Keratinocyte (primary cell): ENCODE measurements at regions not wholly inside any gene's neighbourhood (a gene's known extent, or its start where the extent isn't known, plus 50 kb on each side); places are given as distances from the start of the nearest gene placed in this dataset.

ENCODE experiments used
- DNase-seq: peaks from one replicate; pipeline ENCODE4 v3.0.0-alpha.2; 2011; ENCODE audit warnings: low read depth, missing footprints, low spot score
- FAIRE-seq: peaks from 2 replicates; lab custom pipeline; 2011; peaks lifted over from hg19 to GRCh38; lab: Jason Lieb, UNC
- H2AFZ ChIP-seq: 2 replicates; pipeline ENCODE4 v1.6.0; 2012; ENCODE audit warnings: low read length, control low read depth, inconsistent platforms; ENCODE audit not compliant: control insufficient read depth
- H3K27ac ChIP-seq: 2 replicates; pipeline ENCODE4 v1.5.1; 2011; ENCODE audit warnings: low read length; ENCODE audit not compliant: control insufficient read depth, insufficient read depth
- H3K27me3 ChIP-seq: 3 replicates; pipeline ENCODE4 v1.6.0; 2011; ENCODE audit warnings: low read length; ENCODE audit not compliant: control insufficient read depth, insufficient read depth; ENCODE audit errors: extremely low read depth
- H3K36me3 ChIP-seq, 2 experiments: 2 replicates in 1 of 2; 3 replicates in 1 of 2; pipeline ENCODE4 v1.5.1; 2011; ENCODE audit warnings: low read length in 2 of 2, mild to moderate bottlenecking in 1 of 2; ENCODE audit not compliant: control insufficient read depth in 2 of 2, insufficient read depth in 2 of 2; ENCODE audit errors: extremely low read depth in 1 of 2
- H3K4me1 ChIP-seq: 3 replicates; pipeline ENCODE4 v1.5.1; 2011; ENCODE audit warnings: low read length; ENCODE audit not compliant: control insufficient read depth, insufficient read depth; ENCODE audit errors: extremely low read depth
- H3K4me2 ChIP-seq: 3 replicates; pipeline ENCODE4 v1.6.0; 2011; ENCODE audit warnings: low read depth, low read length; ENCODE audit not compliant: control insufficient read depth, insufficient read depth; ENCODE audit errors: extremely low read depth
- H3K4me3 ChIP-seq, 3 experiments: fragments of 200-600 bp in 1 of 3; sonication (generic) in 1 of 3; 2 replicates in 2 of 3; 3 replicates in 1 of 3; pipeline ENCODE4 v1.5.1; 2011 to 2016; ENCODE audit warnings: low read length in 3 of 3, mild to moderate bottlenecking in 3 of 3, control low read depth in 2 of 3, inconsistent platforms in 1 of 3, low read depth in 1 of 3, mixed read lengths in 1 of 3, mixed run types in 1 of 3, moderate library complexity in 1 of 3; ENCODE audit not compliant: control insufficient read depth in 2 of 3, insufficient read depth in 2 of 3; ENCODE audit errors: extremely low read depth in 1 of 3
- H3K79me2 ChIP-seq: 2 replicates; pipeline ENCODE4 v1.6.0; 2012; ENCODE audit warnings: low read length; ENCODE audit not compliant: control insufficient read depth, insufficient read depth
- H3K9ac ChIP-seq: 3 replicates; pipeline ENCODE4 v1.6.0; 2011; ENCODE audit warnings: low read length; ENCODE audit not compliant: control insufficient read depth, insufficient read depth; ENCODE audit errors: extremely low read depth
- H3K9me1 ChIP-seq: 3 replicates; pipeline ENCODE4 v1.6.0; 2011; ENCODE audit warnings: low read length; ENCODE audit not compliant: control insufficient read depth, insufficient read depth; ENCODE audit errors: extremely low read depth
- H3K9me3 ChIP-seq: 2 replicates; pipeline ENCODE4 v1.5.1; 2012; ENCODE audit warnings: low read depth, low read length; ENCODE audit not compliant: control insufficient read depth
- H4K20me1 ChIP-seq: 3 replicates; pipeline ENCODE4 v1.6.0; 2011; ENCODE audit warnings: low read length; ENCODE audit not compliant: control insufficient read depth, insufficient read depth; ENCODE audit errors: extremely low read depth
- EZH2 ChIP-seq: IDR thresholded peaks from one replicate; pipeline ENCODE4 v1.6.1; 2012; ENCODE audit warnings: inconsistent platforms, mild to moderate bottlenecking, low read length, moderate library complexity
- dilution Hi-C: fragments of 300-500 bp; cut with MboI; formaldehyde crosslinking; loops from one replicate; pipeline ENCODE4 v1.7.0; 2020; ENCODE audit warnings: low sequenced_read_pairs; ENCODE audit not compliant: extremely low pct_ligation_motif_present
- TF ChIP-seq, protein P1 (sequence below), 3 experiments: IDR thresholded peaks in 1 of 3; conservative IDR thresholded peaks in 1 of 3; optimal IDR thresholded peaks in 1 of 3; 2 replicates in 2 of 3; 3 replicates in 1 of 3; pipeline versions ENCODE3 to v1.5.1; 2011; ENCODE audit warnings: low read length in 3 of 3, mild to moderate bottlenecking in 3 of 3, moderate library complexity in 2 of 3, control low read depth in 1 of 3, inconsistent platforms in 1 of 3; ENCODE audit not compliant: insufficient read depth in 2 of 3; ENCODE audit errors: extremely low read depth in 1 of 3

DNA sequence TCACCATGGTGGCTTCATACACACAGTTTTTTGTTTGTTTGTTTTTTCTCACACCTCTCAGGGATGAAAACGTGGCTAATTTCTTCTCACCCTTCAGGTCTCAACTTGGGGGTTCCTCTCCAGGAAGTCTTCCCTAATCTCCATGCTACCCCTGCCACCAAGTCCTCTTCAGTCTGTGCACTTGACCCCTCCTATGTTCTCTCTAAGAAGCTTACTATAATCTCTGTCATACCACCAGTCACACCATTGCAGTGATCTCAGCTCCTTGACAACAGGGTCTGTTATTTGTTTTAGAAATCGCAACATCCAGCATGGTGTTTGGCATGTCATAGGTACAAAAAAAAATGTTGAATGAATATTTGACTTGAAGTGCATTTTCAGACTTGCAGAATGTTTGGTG lies 83.4 kb downstream of the PRORP start:
- no peak overlapping the region for H3K4me2 ChIP-seq
- H3K9me1 ChIP-seq: no peaks in the 10 kb centered on the region
- no peak overlapping the region for H2AFZ ChIP-seq
- H3K4me1 ChIP-seq: no peaks in the 10 kb centered on the region
- TF ChIP-seq EZH2: no peak
- TF ChIP-seq, protein P1, sequence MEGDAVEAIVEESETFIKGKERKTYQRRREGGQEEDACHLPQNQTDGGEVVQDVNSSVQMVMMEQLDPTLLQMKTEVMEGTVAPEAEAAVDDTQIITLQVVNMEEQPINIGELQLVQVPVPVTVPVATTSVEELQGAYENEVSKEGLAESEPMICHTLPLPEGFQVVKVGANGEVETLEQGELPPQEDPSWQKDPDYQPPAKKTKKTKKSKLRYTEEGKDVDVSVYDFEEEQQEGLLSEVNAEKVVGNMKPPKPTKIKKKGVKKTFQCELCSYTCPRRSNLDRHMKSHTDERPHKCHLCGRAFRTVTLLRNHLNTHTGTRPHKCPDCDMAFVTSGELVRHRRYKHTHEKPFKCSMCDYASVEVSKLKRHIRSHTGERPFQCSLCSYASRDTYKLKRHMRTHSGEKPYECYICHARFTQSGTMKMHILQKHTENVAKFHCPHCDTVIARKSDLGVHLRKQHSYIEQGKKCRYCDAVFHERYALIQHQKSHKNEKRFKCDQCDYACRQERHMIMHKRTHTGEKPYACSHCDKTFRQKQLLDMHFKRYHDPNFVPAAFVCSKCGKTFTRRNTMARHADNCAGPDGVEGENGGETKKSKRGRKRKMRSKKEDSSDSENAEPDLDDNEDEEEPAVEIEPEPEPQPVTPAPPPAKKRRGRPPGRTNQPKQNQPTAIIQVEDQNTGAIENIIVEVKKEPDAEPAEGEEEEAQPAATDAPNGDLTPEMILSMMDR (optimal IDR thresholded peaks at IDR 0.05 in 1 of 3, IDR thresholded peaks at IDR 0.05 in 1 of 3, conservative IDR thresholded peaks at IDR 0.05 in 1 of 3; ENCODE audit: extremely low read depth in 1 of 3, insufficient read depth in 2 of 3, low read length in 3 of 3): no peak
- no peaks in the 10 kb centered on the region for H3K79me2 ChIP-seq
- H3K27me3 ChIP-seq: no peaks in the 10 kb centered on the region
- no peak overlapping the region for H3K4me3 ChIP-seq
- H4K20me1 ChIP-seq: no peaks in the 10 kb centered on the region
- dilution Hi-C loops: no loop called here
- H3K9ac ChIP-seq: no peak overlapping the region
- FAIRE-seq: no peak
- no peaks in the 10 kb centered on the region for H3K36me3 ChIP-seq
- H3K27ac ChIP-seq: no peak overlapping the region
- no peaks in the 10 kb centered on the region for H3K9me3 ChIP-seq
- DNase-seq: no peak

GRCh38 chr14:35211067-35211466 lies 81.1 kb upstream of the PSMA6 start:
- Histone ChIP-seq H2AFZ (no peak overlapping the region), H4K20me1 (no peaks in the 10 kb centered on the region), H3K9me1 (no peaks in the 10 kb centered on the region), H3K4me2 (no peak overlapping the region), H3K4me1 (peaks cover 27% of the 10 kb centered on the region), H3K36me3 (no peaks in the 10 kb centered on the region), H3K27ac (no peak overlapping the region), H3K27me3 (no peaks in the 10 kb centered on the region), H3K79me2 (no peaks in the 10 kb centered on the region), H3K9ac (no peak overlapping the region), H3K9me3 (no peaks in the 10 kb centered on the region), H3K4me3 (no peak overlapping the region)
- DNase-seq: no peak
- no peak for FAIRE-seq
- dilution Hi-C loops: no loop called here
- TF ChIP-seq EZH2: no peak
- TF ChIP-seq, protein P1 (optimal IDR thresholded peaks at IDR 0.05 in 1 of 3, IDR thresholded peaks at IDR 0.05 in 1 of 3, conservative IDR thresholded peaks at IDR 0.05 in 1 of 3; ENCODE audit: extremely low read depth in 1 of 3, insufficient read depth in 2 of 3, low read length in 3 of 3): no peak
